ENCODE measurements at regions not wholly inside any gene's neighbourhood (a gene's known extent, or its start where the extent isn't known, plus 50 kb on each side); places are given as distances from the start of the nearest gene placed in this dataset.

GRCh38 chr2:20150110-20150706, 74.7 kb downstream of the SDC1 start:
- TF ChIP-seq, protein P1, sequence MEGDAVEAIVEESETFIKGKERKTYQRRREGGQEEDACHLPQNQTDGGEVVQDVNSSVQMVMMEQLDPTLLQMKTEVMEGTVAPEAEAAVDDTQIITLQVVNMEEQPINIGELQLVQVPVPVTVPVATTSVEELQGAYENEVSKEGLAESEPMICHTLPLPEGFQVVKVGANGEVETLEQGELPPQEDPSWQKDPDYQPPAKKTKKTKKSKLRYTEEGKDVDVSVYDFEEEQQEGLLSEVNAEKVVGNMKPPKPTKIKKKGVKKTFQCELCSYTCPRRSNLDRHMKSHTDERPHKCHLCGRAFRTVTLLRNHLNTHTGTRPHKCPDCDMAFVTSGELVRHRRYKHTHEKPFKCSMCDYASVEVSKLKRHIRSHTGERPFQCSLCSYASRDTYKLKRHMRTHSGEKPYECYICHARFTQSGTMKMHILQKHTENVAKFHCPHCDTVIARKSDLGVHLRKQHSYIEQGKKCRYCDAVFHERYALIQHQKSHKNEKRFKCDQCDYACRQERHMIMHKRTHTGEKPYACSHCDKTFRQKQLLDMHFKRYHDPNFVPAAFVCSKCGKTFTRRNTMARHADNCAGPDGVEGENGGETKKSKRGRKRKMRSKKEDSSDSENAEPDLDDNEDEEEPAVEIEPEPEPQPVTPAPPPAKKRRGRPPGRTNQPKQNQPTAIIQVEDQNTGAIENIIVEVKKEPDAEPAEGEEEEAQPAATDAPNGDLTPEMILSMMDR (conservative IDR thresholded peaks at IDR 0.05), result no peak
- H3K27ac ChIP-seq, result no peak overlapping the region

- TF ChIP-seq, protein P1 (conservative IDR thresholded peaks at IDR 0.05), result no peak
- no peak overlapping the region; the same call in 1 of the 2 replicates for H3K27ac ChIP-seq
Observed at GRCh38 chr2:20149703-20150030, 75.3 kb downstream of the SDC1 start.

DNA sequence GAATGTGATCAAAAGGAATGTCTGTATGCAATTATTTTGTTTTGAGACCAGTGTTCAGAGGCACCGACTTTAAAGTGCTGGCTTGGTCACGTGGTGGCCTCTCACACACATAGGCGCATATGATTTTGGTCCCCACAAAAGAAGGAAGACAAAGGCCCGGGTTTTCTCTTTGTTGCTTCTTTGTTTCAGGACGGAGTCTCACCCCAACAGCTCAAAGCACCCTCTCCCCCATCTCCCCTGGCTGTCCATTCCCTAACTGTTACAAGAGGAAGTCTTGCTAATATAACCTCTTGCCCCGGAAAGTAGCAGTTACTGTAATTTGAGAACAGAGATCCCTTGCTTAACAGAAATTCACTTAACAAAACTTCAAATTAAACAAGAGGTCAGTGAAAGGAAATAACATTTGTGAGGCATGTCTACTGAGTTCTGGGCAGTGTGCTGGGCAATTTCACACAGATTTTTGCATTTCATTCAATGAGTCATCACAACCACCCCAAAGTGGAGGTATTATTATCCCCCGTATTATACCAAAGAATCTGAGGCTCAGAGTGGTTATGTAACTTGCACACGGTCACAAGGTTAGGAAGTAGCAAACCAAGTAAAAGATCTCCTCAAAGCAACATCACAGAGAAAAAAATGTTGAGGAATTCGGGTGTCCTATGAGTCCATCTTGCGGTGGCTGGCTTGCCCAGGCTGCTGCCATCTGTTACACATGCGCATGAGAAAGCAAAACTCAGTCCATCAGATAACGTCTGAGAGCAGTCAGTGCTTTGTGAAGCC, 75.8 kb downstream of the SDC1 start:
- TF ChIP-seq, protein P1 (conservative IDR thresholded peaks at IDR 0.05), result no peak
- H3K27ac ChIP-seq, result no peak overlapping the region; the same call in 1 of the 2 replicates

DNA sequence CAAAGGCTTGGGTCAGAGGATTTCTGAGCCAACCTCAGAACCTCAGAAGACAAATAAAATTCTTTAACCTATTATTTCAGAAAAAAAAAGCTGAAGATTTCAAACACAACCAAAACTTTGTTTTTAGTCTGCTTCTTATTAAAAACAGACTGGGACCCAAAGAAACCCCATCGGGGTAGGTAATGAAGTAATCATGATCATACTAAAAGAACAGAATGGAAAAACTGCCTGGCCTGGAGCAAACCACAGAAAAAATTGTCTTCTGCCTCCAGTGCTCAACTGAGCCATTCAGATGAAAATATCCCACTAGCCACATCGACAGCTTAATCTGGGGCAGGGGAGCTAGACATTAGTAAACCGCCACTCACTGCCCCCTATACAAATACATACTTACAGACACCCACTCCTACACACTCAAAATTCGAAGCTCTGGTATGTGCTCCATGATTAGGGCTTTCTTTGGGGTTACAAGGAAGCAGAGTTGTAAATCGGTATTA, 76.5 kb downstream of the SDC1 start:
- TF ChIP-seq, protein P1 (conservative IDR thresholded peaks at IDR 0.05), result no peak
- no peak overlapping the region for H3K27ac ChIP-seq

DNA sequence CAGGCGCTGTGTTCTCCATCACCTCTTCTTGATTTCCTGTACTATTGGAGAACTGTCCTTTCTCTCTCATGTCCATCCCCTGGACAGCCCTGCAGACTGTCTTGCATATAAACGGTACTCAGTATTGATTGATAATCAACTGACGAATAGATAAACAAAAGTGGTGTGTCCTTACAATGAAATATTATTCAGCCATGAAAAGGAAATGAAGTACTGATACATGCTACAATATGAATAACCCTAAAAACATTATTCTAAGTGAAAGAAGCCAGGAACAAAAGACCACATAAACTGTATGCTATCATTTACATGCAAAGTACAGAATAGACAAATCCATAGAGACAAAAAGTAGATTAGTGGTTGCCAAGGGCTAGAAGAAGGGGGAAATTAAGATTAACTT, 77.6 kb downstream of the SDC1 start:
- H3K27ac ChIP-seq, result no peak overlapping the region
- TF ChIP-seq, protein P1 (conservative IDR thresholded peaks at IDR 0.05), result no peak

- TF ChIP-seq, protein P1 (conservative IDR thresholded peaks at IDR 0.05), result no peak
Observed at GRCh38 chr2:20146401-20146800, 78.5 kb downstream of the SDC1 start.

GRCh38 chr2:20145497-20146193, 79.3 kb downstream of the SDC1 start:
- TF ChIP-seq, protein P1 (conservative IDR thresholded peaks at IDR 0.05), result no peak
- no peak overlapping the region for H3K27ac ChIP-seq

More at GRCh38 chr2:20146401-20146800, 78.5 kb downstream of the SDC1 start:
- no peak overlapping the region for H3K27ac ChIP-seq

Measured in VCaP (cell line).